Urinary bladder (tissue), 3 donors: ENCODE measurements at regions not wholly inside any gene's neighbourhood (a gene's known extent, or its start where the extent isn't known, plus 50 kb on each side); places are given as distances from the start of the nearest gene placed in this dataset.

Experiments used
- DNase-seq: peaks from one replicate; pipeline ENCODE4 v3.0.0-alpha.2; 2015; ENCODE audit errors: extremely low spot score
- H3K27ac ChIP-seq: one replicate; pipeline ENCODE4 v1.5.1; 2013; ENCODE audit warnings: low read depth, mild to moderate bottlenecking, moderate library complexity
- H3K36me3 ChIP-seq: one replicate; pipeline ENCODE4 v1.6.1; 2013; ENCODE audit warnings: mild to moderate bottlenecking, moderate library complexity; ENCODE audit not compliant: insufficient read depth
- H3K4me1 ChIP-seq: one replicate; pipeline ENCODE4 v1.6.1; 2013; ENCODE audit warnings: mild to moderate bottlenecking, moderate library complexity; ENCODE audit not compliant: insufficient read depth
- H3K4me3 ChIP-seq: one replicate; pipeline ENCODE4 v1.5.1; 2013; ENCODE audit warnings: low read depth, low read length
- WGBS: extraction: QIAGEN DNeasy Blood & Tissue Kit; methylation state at CpG from one replicate; pipeline ENCODE4 v1.1.7; 2013; 5-methylcytosine and 5-hydroxymethylcytosine counted together
- donor health status: healthy with polysubstance abuse.
- donor health status: healthy.

GRCh38 chr4:64889906-64890610 is 480.8 kb upstream of the TECRL start:
- Histone ChIP-seq H3K4me3 (no peak overlapping the region), H3K36me3 (no peaks in the 10 kb centered on the region), H3K4me1 (no peaks in the 10 kb centered on the region), H3K27ac (no peak overlapping the region)
- 56% methylated on average over 5 of the region's 5 CpGs for WGBS
- DNase-seq = no peak

GRCh38 chr4:64883087-64883807 is 474.0 kb upstream of the TECRL start:
- DNase-seq = no peak
- Histone ChIP-seq H3K4me3 (no peak overlapping the region), H3K4me1 (no peaks in the 10 kb centered on the region), H3K36me3 (no peaks in the 10 kb centered on the region), H3K27ac (no peak overlapping the region)
- 77% methylated on average over 5 of the region's 5 CpGs for WGBS

- 64% methylated on average over 2 of the region's 2 CpGs for WGBS
- no peaks in the 10 kb centered on the region for H3K4me1 ChIP-seq
- no peak overlapping the region for H3K27ac ChIP-seq
- DNase-seq = no peak
- H3K36me3 ChIP-seq = no peaks in the 10 kb centered on the region
- no peak overlapping the region for H3K4me3 ChIP-seq
These were observed 473.2 kb upstream of the TECRL start for GRCh38 chr4:64882311-64883086.

- DNase-seq = no peak
- H3K36me3 ChIP-seq = no peaks in the 10 kb centered on the region
- H3K27ac ChIP-seq = no peak overlapping the region
- no peak overlapping the region for H3K4me3 ChIP-seq
- 94% methylated on average over 12 of the region's 12 CpGs for WGBS
- no peaks in the 10 kb centered on the region for H3K4me1 ChIP-seq
These were observed 471.3 kb upstream of the TECRL start for GRCh38 chr4:64880557-64880956.

- WGBS = 57% methylated on average over 3 of the region's 3 CpGs
- no peaks in the 10 kb centered on the region for H3K36me3 ChIP-seq
- no peak overlapping the region for H3K27ac ChIP-seq
- DNase-seq = no peak
- H3K4me3 ChIP-seq = no peak overlapping the region
- H3K4me1 ChIP-seq = no peaks in the 10 kb centered on the region
These were observed 466.8 kb upstream of the TECRL start for GRCh38 chr4:64876021-64876420.

- Histone ChIP-seq H3K36me3 (no peaks in the 10 kb centered on the region), H3K4me1 (no peaks in the 10 kb centered on the region), H3K27ac (no peak overlapping the region), H3K4me3 (no peak overlapping the region)
- DNase-seq = no peak
- WGBS = 60% methylated on average over 4 of the region's 4 CpGs
These were observed 461.3 kb upstream of the TECRL start for GRCh38 chr4:64870558-64870957.

GRCh38 chr4:64857815-64858214 is 448.6 kb upstream of the TECRL start:
- DNase-seq = no peak
- 47% methylated on average over 5 of the region's 5 CpGs for WGBS
- Histone ChIP-seq H3K4me3 (no peak overlapping the region), H3K36me3 (no peaks in the 10 kb centered on the region), H3K27ac (no peak overlapping the region), H3K4me1 (no peaks in the 10 kb centered on the region)

- WGBS = 71% methylated on average over 1 of the region's 1 CpG
- no peaks in the 10 kb centered on the region for H3K4me1 ChIP-seq
- no peak for DNase-seq
- H3K27ac ChIP-seq = no peak overlapping the region
- H3K36me3 ChIP-seq = no peaks in the 10 kb centered on the region
- H3K4me3 ChIP-seq = no peak overlapping the region
These were observed 447.9 kb upstream of the TECRL start for GRCh38 chr4:64857198-64857597.

GRCh38 chr4:64846417-64846816 is 437.2 kb upstream of the TECRL start:
- Histone ChIP-seq H3K27ac (no peak overlapping the region), H3K36me3 (no peaks in the 10 kb centered on the region), H3K4me1 (no peaks in the 10 kb centered on the region), H3K4me3 (no peak overlapping the region)
- no peak for DNase-seq

GRCh38 chr4:64829749-64830148 is 420.5 kb upstream of the TECRL start:
- Histone ChIP-seq H3K27ac (no peak overlapping the region), H3K4me1 (no peaks in the 10 kb centered on the region), H3K4me3 (no peak overlapping the region), H3K36me3 (no peaks in the 10 kb centered on the region)
- DNase-seq = no peak

GRCh38 chr4:64824591-64824990 is 415.3 kb upstream of the TECRL start:
- 66% methylated on average over 1 of the region's 1 CpG for WGBS
- no peaks in the 10 kb centered on the region for H3K36me3 ChIP-seq
- H3K27ac ChIP-seq = no peak overlapping the region
- no peak for DNase-seq
- no peaks in the 10 kb centered on the region for H3K4me1 ChIP-seq
- H3K4me3 ChIP-seq = no peak overlapping the region

- Histone ChIP-seq H3K27ac (no peak overlapping the region), H3K4me3 (no peak overlapping the region), H3K36me3 (no peaks in the 10 kb centered on the region), H3K4me1 (no peaks in the 10 kb centered on the region)
- no peak for DNase-seq
These were observed 413.2 kb upstream of the TECRL start for GRCh38 chr4:64822405-64822804.

- no peaks in the 10 kb centered on the region for H3K4me1 ChIP-seq
- no peak for DNase-seq
- H3K27ac ChIP-seq = no peak overlapping the region
- 36% methylated on average over 6 of the region's 6 CpGs for WGBS
- no peak overlapping the region for H3K4me3 ChIP-seq
- no peaks in the 10 kb centered on the region for H3K36me3 ChIP-seq
These were observed 412.1 kb upstream of the TECRL start for GRCh38 chr4:64821219-64821976.
